ENCODE measurements at regions not wholly inside any gene's neighbourhood (a gene's known extent, or its start where the extent isn't known, plus 50 kb on each side); places are given as distances from the start of the nearest gene placed in this dataset.
"Not testable (repeated sequence)": the region's sequence is repeated elsewhere in the genome, so short reads cannot be mapped to it uniquely, and the experiment has no call there.

GRCh38 chr12:97982684-97983083, 520.1 kb downstream of the RMST start:
- Histone ChIP-seq H3K9me3 (ENCODE audit: control insufficient read depth, insufficient read depth, low read length) (no peaks in the 10 kb centered on the region), H3K4me3 (ENCODE audit: low read depth, low read length) (no peak overlapping the region), H3K9ac (ENCODE audit: low read depth, low read length) (no peak overlapping the region), H3K36me3 (ENCODE audit: control insufficient read depth, insufficient read depth, low read length) (no peaks in the 10 kb centered on the region), H3K27me3 (ENCODE audit: control insufficient read depth, insufficient read depth, low read length) (no peaks in the 10 kb centered on the region), H3K27ac (ENCODE audit: low read depth, low read length) (no peak overlapping the region), H3K4me1 (ENCODE audit: control insufficient read depth, insufficient read depth, low read length) (no peaks in the 10 kb centered on the region)

- no peaks in the 10 kb centered on the region for H3K9me3 ChIP-seq (ENCODE audit: control insufficient read depth, insufficient read depth, low read length)
- no peaks in the 10 kb centered on the region for H3K27me3 ChIP-seq (ENCODE audit: control insufficient read depth, insufficient read depth, low read length)
- no peak overlapping the region for H3K4me3 ChIP-seq (ENCODE audit: low read depth, low read length)
- H3K4me1 ChIP-seq (ENCODE audit: control insufficient read depth, insufficient read depth, low read length), result no peaks in the 10 kb centered on the region
- H3K27ac ChIP-seq (ENCODE audit: low read depth, low read length), result no peak overlapping the region
- no peak overlapping the region for H3K9ac ChIP-seq (ENCODE audit: low read depth, low read length)
- no peaks in the 10 kb centered on the region for H3K36me3 ChIP-seq (ENCODE audit: control insufficient read depth, insufficient read depth, low read length)
Measured at GRCh38 chr12:97983796-97984195, 521.2 kb downstream of the RMST start.

- Histone ChIP-seq H3K36me3 (ENCODE audit: control insufficient read depth, insufficient read depth, low read length) (no peaks in the 10 kb centered on the region), H3K27me3 (ENCODE audit: control insufficient read depth, insufficient read depth, low read length) (no peaks in the 10 kb centered on the region), H3K4me3 (ENCODE audit: low read depth, low read length) (no peak overlapping the region), H3K9me3 (ENCODE audit: control insufficient read depth, insufficient read depth, low read length) (no peaks in the 10 kb centered on the region), H3K27ac (ENCODE audit: low read depth, low read length) (no peak overlapping the region), H3K9ac (ENCODE audit: low read depth, low read length) (no peak overlapping the region), H3K4me1 (ENCODE audit: control insufficient read depth, insufficient read depth, low read length) (no peaks in the 10 kb centered on the region)
Measured at GRCh38 chr12:97984436-97984835, 521.8 kb downstream of the RMST start.

GRCh38 chr12:97984974-97985580, 522.5 kb downstream of the RMST start:
- no peak overlapping the region for H3K27ac ChIP-seq (ENCODE audit: low read depth, low read length)
- H3K27me3 ChIP-seq (ENCODE audit: control insufficient read depth, insufficient read depth, low read length), result no peaks in the 10 kb centered on the region
- H3K4me3 ChIP-seq (ENCODE audit: low read depth, low read length), result no peak overlapping the region
- H3K9me3 ChIP-seq (ENCODE audit: control insufficient read depth, insufficient read depth, low read length), result no peaks in the 10 kb centered on the region
- no peaks in the 10 kb centered on the region for H3K4me1 ChIP-seq (ENCODE audit: control insufficient read depth, insufficient read depth, low read length)
- no peaks in the 10 kb centered on the region for H3K36me3 ChIP-seq (ENCODE audit: control insufficient read depth, insufficient read depth, low read length)
- no peak overlapping the region for H3K9ac ChIP-seq (ENCODE audit: low read depth, low read length)

GRCh38 chr12:97985834-97986233, 523.2 kb downstream of the RMST start:
- Histone ChIP-seq H3K4me3 (ENCODE audit: low read depth, low read length) (no peak overlapping the region), H3K9me3 (ENCODE audit: control insufficient read depth, insufficient read depth, low read length) (no peaks in the 10 kb centered on the region; the same call in 1 of the 2 replicates), H3K4me1 (ENCODE audit: control insufficient read depth, insufficient read depth, low read length) (no peaks in the 10 kb centered on the region), H3K9ac (ENCODE audit: low read depth, low read length) (no peak overlapping the region), H3K27me3 (ENCODE audit: control insufficient read depth, insufficient read depth, low read length) (no peaks in the 10 kb centered on the region), H3K36me3 (ENCODE audit: control insufficient read depth, insufficient read depth, low read length) (no peaks in the 10 kb centered on the region), H3K27ac (ENCODE audit: low read depth, low read length) (no peak overlapping the region)

- H3K36me3 ChIP-seq (ENCODE audit: control insufficient read depth, insufficient read depth, low read length); H3K27me3 ChIP-seq (ENCODE audit: control insufficient read depth, insufficient read depth, low read length); H3K4me1 ChIP-seq (ENCODE audit: control insufficient read depth, insufficient read depth, low read length); H3K9ac ChIP-seq (ENCODE audit: low read depth, low read length); H3K27ac ChIP-seq (ENCODE audit: low read depth, low read length); H3K4me3 ChIP-seq (ENCODE audit: low read depth, low read length); H3K9me3 ChIP-seq (ENCODE audit: control insufficient read depth, insufficient read depth, low read length): not testable (repeated sequence)
Measured at GRCh38 chr12:97988588-97988987, 526.0 kb downstream of the RMST start.

GRCh38 chr12:97989366-97989940, 525.9 kb upstream of the TMPO start:
- no peaks in the 10 kb centered on the region for H3K36me3 ChIP-seq (ENCODE audit: control insufficient read depth, insufficient read depth, low read length)
- H3K4me3 ChIP-seq (ENCODE audit: low read depth, low read length), result no peak overlapping the region
- no peak overlapping the region for H3K9ac ChIP-seq (ENCODE audit: low read depth, low read length)
- H3K27ac ChIP-seq (ENCODE audit: low read depth, low read length), result no peak overlapping the region
- H3K4me1 ChIP-seq (ENCODE audit: control insufficient read depth, insufficient read depth, low read length), result no peaks in the 10 kb centered on the region
- no peaks in the 10 kb centered on the region; the same call in 1 of the 2 replicates for H3K9me3 ChIP-seq (ENCODE audit: control insufficient read depth, insufficient read depth, low read length)
- no peaks in the 10 kb centered on the region for H3K27me3 ChIP-seq (ENCODE audit: control insufficient read depth, insufficient read depth, low read length)

GRCh38 chr12:97994746-97995484, 520.5 kb upstream of the TMPO start:
- Histone ChIP-seq H3K9ac (ENCODE audit: low read depth, low read length) (no peak overlapping the region), H3K4me1 (ENCODE audit: control insufficient read depth, insufficient read depth, low read length) (no peaks in the 10 kb centered on the region), H3K27ac (ENCODE audit: low read depth, low read length) (no peak overlapping the region), H3K9me3 (ENCODE audit: control insufficient read depth, insufficient read depth, low read length) (no peaks in the 10 kb centered on the region; the same call in 1 of the 2 replicates), H3K4me3 (ENCODE audit: low read depth, low read length) (no peak overlapping the region), H3K27me3 (ENCODE audit: control insufficient read depth, insufficient read depth, low read length) (no peaks in the 10 kb centered on the region), H3K36me3 (ENCODE audit: control insufficient read depth, insufficient read depth, low read length) (no peaks in the 10 kb centered on the region)

GRCh38 chr12:97995559-97995958, 519.8 kb upstream of the TMPO start:
- Histone ChIP-seq H3K27me3 (ENCODE audit: control insufficient read depth, insufficient read depth, low read length) (no peaks in the 10 kb centered on the region), H3K27ac (ENCODE audit: low read depth, low read length) (no peak overlapping the region), H3K4me1 (ENCODE audit: control insufficient read depth, insufficient read depth, low read length) (no peaks in the 10 kb centered on the region), H3K4me3 (ENCODE audit: low read depth, low read length) (no peak overlapping the region), H3K9me3 (ENCODE audit: control insufficient read depth, insufficient read depth, low read length) (no peaks in the 10 kb centered on the region; the same call in 1 of the 2 replicates), H3K36me3 (ENCODE audit: control insufficient read depth, insufficient read depth, low read length) (no peaks in the 10 kb centered on the region), H3K9ac (ENCODE audit: low read depth, low read length) (no peak overlapping the region)

GRCh38 chr12:98001430-98001829, 514.0 kb upstream of the TMPO start:
- H3K9me3 ChIP-seq (ENCODE audit: control insufficient read depth, insufficient read depth, low read length), result no peaks in the 10 kb centered on the region
- H3K9ac ChIP-seq (ENCODE audit: low read depth, low read length), result no peak overlapping the region
- no peak overlapping the region for H3K4me3 ChIP-seq (ENCODE audit: low read depth, low read length)
- no peaks in the 10 kb centered on the region for H3K27me3 ChIP-seq (ENCODE audit: control insufficient read depth, insufficient read depth, low read length)
- H3K36me3 ChIP-seq (ENCODE audit: control insufficient read depth, insufficient read depth, low read length), result no peaks in the 10 kb centered on the region
- H3K4me1 ChIP-seq (ENCODE audit: control insufficient read depth, insufficient read depth, low read length), result no peaks in the 10 kb centered on the region; the same call in 1 of the 2 replicates
- H3K27ac ChIP-seq (ENCODE audit: low read depth, low read length), result no peak overlapping the region

GRCh38 chr12:98002887-98003493, 512.4 kb upstream of the TMPO start:
- Histone ChIP-seq H3K4me1 (ENCODE audit: control insufficient read depth, insufficient read depth, low read length) (no peaks in the 10 kb centered on the region; the same call in 1 of the 2 replicates), H3K9me3 (ENCODE audit: control insufficient read depth, insufficient read depth, low read length) (no peaks in the 10 kb centered on the region), H3K27ac (ENCODE audit: low read depth, low read length) (no peak overlapping the region), H3K9ac (ENCODE audit: low read depth, low read length) (no peak overlapping the region), H3K27me3 (ENCODE audit: control insufficient read depth, insufficient read depth, low read length) (no peaks in the 10 kb centered on the region), H3K36me3 (ENCODE audit: control insufficient read depth, insufficient read depth, low read length) (no peaks in the 10 kb centered on the region), H3K4me3 (ENCODE audit: low read depth, low read length) (no peak overlapping the region)

Measured in HUES48 (cell line).